ENCODE measurements at regions not wholly inside any gene's neighbourhood (a gene's known extent, or its start where the extent isn't known, plus 50 kb on each side); places are given as distances from the start of the nearest gene placed in this dataset.
"Not testable (repeated sequence)": the region's sequence is repeated elsewhere in the genome, so short reads cannot be mapped to it uniquely, and the experiment has no call there.

GRCh38 chr2:131686164-131686893, 158.6 kb downstream of the CCDC74A start:
- H3K9me3 Mint-ChIP-seq, result peaks cover 20% of the 10 kb centered on the region
- not testable (repeated sequence) for DNase-seq; H3K27ac Mint-ChIP-seq; H3K4me3 Mint-ChIP-seq; H3K27me3 Mint-ChIP-seq (ENCODE audit: low read depth, poor library complexity)
- H3K4me1 Mint-ChIP-seq, result peaks cover 23% of the 10 kb centered on the region
- H3K36me3 Mint-ChIP-seq (ENCODE audit: low read depth), result peaks cover 70% of the 10 kb centered on the region

- not testable (repeated sequence) for H3K27me3 Mint-ChIP-seq (ENCODE audit: low read depth, poor library complexity); DNase-seq; H3K4me3 Mint-ChIP-seq; H3K27ac Mint-ChIP-seq
- H3K36me3 Mint-ChIP-seq (ENCODE audit: low read depth), result peaks cover 75% of the 10 kb centered on the region
- H3K4me1 Mint-ChIP-seq, result peaks cover 20% of the 10 kb centered on the region
- peaks cover 26% of the 10 kb centered on the region for H3K9me3 Mint-ChIP-seq
These were observed 159.2 kb downstream of the CCDC74A start for GRCh38 chr2:131686894-131687238.

GRCh38 chr2:131689066-131689465, 161.4 kb downstream of the CCDC74A start:
- not testable (repeated sequence) for H3K27me3 Mint-ChIP-seq (ENCODE audit: low read depth, poor library complexity); H3K4me1 Mint-ChIP-seq; H3K4me3 Mint-ChIP-seq; H3K27ac Mint-ChIP-seq; DNase-seq
- Mint-ChIP-seq H3K9me3 (peaks cover 41% of the 10 kb centered on the region), H3K36me3 (ENCODE audit: low read depth) (peaks cover 89% of the 10 kb centered on the region)

- not testable (repeated sequence) for H3K9me3 Mint-ChIP-seq; H3K4me1 Mint-ChIP-seq; H3K27me3 Mint-ChIP-seq (ENCODE audit: low read depth, poor library complexity); H3K4me3 Mint-ChIP-seq; H3K27ac Mint-ChIP-seq; DNase-seq; H3K36me3 Mint-ChIP-seq (ENCODE audit: low read depth)
These were observed 183.6 kb downstream of the CCDC74A start for GRCh38 chr2:131711268-131711667.

GRCh38 chr2:131717907-131718306, 190.2 kb downstream of the CCDC74A start:
- not testable (repeated sequence) for H3K9me3 Mint-ChIP-seq; H3K27ac Mint-ChIP-seq; H3K4me3 Mint-ChIP-seq; H3K27me3 Mint-ChIP-seq (ENCODE audit: low read depth, poor library complexity); H3K4me1 Mint-ChIP-seq; DNase-seq
- H3K36me3 Mint-ChIP-seq (ENCODE audit: low read depth), result peaks cover 23% of the 10 kb centered on the region

GRCh38 chr2:131721163-131721562, 193.5 kb downstream of the CCDC74A start:
- not testable (repeated sequence) for H3K9me3 Mint-ChIP-seq; DNase-seq; H3K4me3 Mint-ChIP-seq; H3K4me1 Mint-ChIP-seq; H3K27me3 Mint-ChIP-seq (ENCODE audit: low read depth, poor library complexity); H3K27ac Mint-ChIP-seq
- peaks cover 30% of the 10 kb centered on the region for H3K36me3 Mint-ChIP-seq (ENCODE audit: low read depth)

- H3K27me3 Mint-ChIP-seq (ENCODE audit: low read depth, poor library complexity); DNase-seq; H3K4me1 Mint-ChIP-seq; H3K27ac Mint-ChIP-seq; H3K9me3 Mint-ChIP-seq; H3K4me3 Mint-ChIP-seq: not testable (repeated sequence)
- H3K36me3 Mint-ChIP-seq (ENCODE audit: low read depth), result peaks cover 30% of the 10 kb centered on the region
These were observed 194.6 kb downstream of the CCDC74A start for GRCh38 chr2:131722256-131722655.

GRCh38 chr2:131724019-131724418, 196.3 kb downstream of the CCDC74A start:
- no peak overlapping the region for H3K4me3 Mint-ChIP-seq
- H3K9me3 Mint-ChIP-seq, result no peaks in the 10 kb centered on the region
- H3K4me1 Mint-ChIP-seq, result peaks cover 16% of the 10 kb centered on the region
- H3K27ac Mint-ChIP-seq, result no peak overlapping the region
- no peak for TF ChIP-seq CTCF (IDR thresholded peaks at IDR 0.05)
- peaks cover 16% of the 10 kb centered on the region for H3K36me3 Mint-ChIP-seq (ENCODE audit: low read depth)
- no peaks in the 10 kb centered on the region for H3K27me3 Mint-ChIP-seq (ENCODE audit: low read depth, poor library complexity)
- no peak for DNase-seq

- H3K4me3 Mint-ChIP-seq; H3K9me3 Mint-ChIP-seq; H3K27ac Mint-ChIP-seq; H3K27me3 Mint-ChIP-seq (ENCODE audit: low read depth, poor library complexity); H3K36me3 Mint-ChIP-seq (ENCODE audit: low read depth); DNase-seq: not testable (repeated sequence)
- H3K4me1 Mint-ChIP-seq, result peaks cover 12% of the 10 kb centered on the region
These were observed 200.8 kb downstream of the CCDC74A start for GRCh38 chr2:131728451-131728850.

GRCh38 chr2:131733530-131733929, 205.8 kb downstream of the CCDC74A start:
- H3K4me1 Mint-ChIP-seq; H3K4me3 Mint-ChIP-seq; H3K9me3 Mint-ChIP-seq; H3K36me3 Mint-ChIP-seq (ENCODE audit: low read depth); DNase-seq; H3K27ac Mint-ChIP-seq; H3K27me3 Mint-ChIP-seq (ENCODE audit: low read depth, poor library complexity): not testable (repeated sequence)

- not testable (repeated sequence) for DNase-seq; H3K27me3 Mint-ChIP-seq (ENCODE audit: low read depth, poor library complexity); H3K4me1 Mint-ChIP-seq
These were observed 208.7 kb downstream of the CCDC74A start for GRCh38 chr2:131736406-131736805.

GRCh38 chr2:131738533-131738932, 210.8 kb downstream of the CCDC74A start:
- H3K27me3 Mint-ChIP-seq (ENCODE audit: low read depth, poor library complexity); H3K9me3 Mint-ChIP-seq; DNase-seq; H3K4me1 Mint-ChIP-seq; H3K4me3 Mint-ChIP-seq; H3K36me3 Mint-ChIP-seq (ENCODE audit: low read depth); H3K27ac Mint-ChIP-seq: not testable (repeated sequence)

More at GRCh38 chr2:131736406-131736805, 208.7 kb downstream of the CCDC74A start:
- not testable (repeated sequence) for H3K4me3 Mint-ChIP-seq; H3K9me3 Mint-ChIP-seq; H3K27ac Mint-ChIP-seq; H3K36me3 Mint-ChIP-seq (ENCODE audit: low read depth)

- not testable (repeated sequence) for H3K4me1 Mint-ChIP-seq; H3K27ac Mint-ChIP-seq; H3K9me3 Mint-ChIP-seq; H3K36me3 Mint-ChIP-seq (ENCODE audit: low read depth); H3K4me3 Mint-ChIP-seq; DNase-seq; H3K27me3 Mint-ChIP-seq (ENCODE audit: low read depth, poor library complexity)
These were observed 211.3 kb downstream of the CCDC74A start for GRCh38 chr2:131738996-131739434.
